H1 (cell line): ENCODE measurements at regions not wholly inside any gene's neighbourhood (a gene's known extent, or its start where the extent isn't known, plus 50 kb on each side); places are given as distances from the start of the nearest gene placed in this dataset.

Experiments used
- CTCF ChIA-PET: fragments of 300-600 bp; sonication (Branson Sonifier 250); formaldehyde crosslinking; loops from one replicate; lab custom pipeline; 2021; ENCODE audit not compliant: partially characterized antibody; lab: Charles Lee
- POLR2A ChIA-PET: fragments of 300-600 bp; sonication (Branson Sonifier 250); formaldehyde crosslinking; loops from one replicate; lab custom pipeline; 2021; ENCODE audit warnings: inconsistent platforms; ENCODE audit not compliant: partially characterized antibody; lab: Charles Lee
- DNase-seq, 2 experiments: peaks; one replicate each; pipeline versions ENCODE4 v3.0.0 to v3.0.0-alpha.2; 2010 to 2022; ENCODE audit warnings: low spot score in 2 of 2, low read depth in 1 of 2, mixed read lengths in 1 of 2
- FAIRE-seq: peaks from 2 replicates; lab custom pipeline; 2011; peaks lifted over from hg19 to GRCh38; lab: Jason Lieb, UNC
- H2AFZ ChIP-seq: 2 replicates; pipeline ENCODE4 v1.8.1; 2012; ENCODE audit warnings: low read length, inconsistent platforms
- H2AK5ac ChIP-seq: 2 replicates; pipeline ENCODE4 v1.6.1; 2013; ENCODE audit warnings: low read depth, low read length
- H2BK120ac ChIP-seq: replicated peaks from 2 replicates; pipeline ENCODE3; 2013; ENCODE audit warnings: low read depth, low read length, inconsistent platforms
- H2BK12ac ChIP-seq: 2 replicates; pipeline ENCODE4 v1.6.1; 2013; ENCODE audit warnings: low read depth, low read length
- H2BK15ac ChIP-seq: 2 replicates; pipeline ENCODE4 v1.6.1; 2013; ENCODE audit warnings: low read length
- H2BK20ac ChIP-seq: 2 replicates; pipeline ENCODE4 v1.6.1; 2013; ENCODE audit warnings: low read length
- H2BK5ac ChIP-seq: 2 replicates; pipeline ENCODE4 v1.6.1; 2013; ENCODE audit warnings: low read depth, low read length
- H3K14ac ChIP-seq: 2 replicates; pipeline ENCODE4 v1.6.1; 2013; ENCODE audit warnings: inconsistent platforms; ENCODE audit not compliant: insufficient read length
- H3K18ac ChIP-seq: 2 replicates; pipeline ENCODE4 v1.6.1; 2013; ENCODE audit warnings: low read length; ENCODE audit errors: extremely low read depth
- H3K23ac ChIP-seq: 2 replicates; pipeline ENCODE4 v1.6.1; 2013; ENCODE audit warnings: inconsistent platforms; ENCODE audit not compliant: insufficient read length
- H3K23me2 ChIP-seq: 2 replicates; pipeline ENCODE4 v1.6.1; 2013; ENCODE audit warnings: low read depth, low read length
- H3K27ac ChIP-seq: 2 replicates; pipeline ENCODE4 v1.6.1; 2011; ENCODE audit warnings: low read depth, low read length, inconsistent platforms
- H3K27me3 ChIP-seq, 4 experiments: replicated peaks in 1 of 4; 1 replicate in 1 of 4; 2 replicates in 3 of 4; pipeline versions ENCODE4 v1.6.1 to v1.8.1; 2011 to 2013; ENCODE audit warnings: low read length in 3 of 4, mild to moderate bottlenecking in 3 of 4, inconsistent platforms in 2 of 4, mixed read lengths in 2 of 4, moderate library complexity in 1 of 4; ENCODE audit not compliant: control insufficient read depth in 3 of 4, insufficient read depth in 3 of 4; ENCODE audit errors: extremely low read depth in 1 of 4
- H3K36me3 ChIP-seq, 4 experiments: 2 replicates each; pipeline versions ENCODE4 v1.6.1 to v1.8.1; 2011 to 2013; ENCODE audit warnings: mild to moderate bottlenecking in 4 of 4, low read length in 3 of 4, moderate library complexity in 2 of 4, control low read depth in 1 of 4, inconsistent platforms in 1 of 4; ENCODE audit not compliant: insufficient read depth in 4 of 4, control insufficient read depth in 2 of 4
- H3K4ac ChIP-seq: replicated peaks from 2 replicates; pipeline ENCODE3; 2013; ENCODE audit warnings: low read length, low read depth, mixed read lengths, inconsistent platforms; ENCODE audit not compliant: insufficient read length
- H3K4me1 ChIP-seq, 4 experiments: replicated peaks in 1 of 4; 1 replicate in 1 of 4; 2 replicates in 3 of 4; pipeline versions ENCODE4 v1.6.1 to v1.8.1; 2011 to 2013; ENCODE audit warnings: low read length in 3 of 4, inconsistent platforms in 2 of 4, mixed read lengths in 1 of 4; ENCODE audit not compliant: insufficient read depth in 4 of 4, control insufficient read depth in 3 of 4
- H3K4me2 ChIP-seq, 2 experiments: 2 replicates each; pipeline versions ENCODE4 v1.6.1 to v1.8.1; 2011 to 2013; ENCODE audit warnings: low read depth in 2 of 2, low read length in 2 of 2, control low read depth in 1 of 2, inconsistent platforms in 1 of 2, mild to moderate bottlenecking in 1 of 2; ENCODE audit not compliant: insufficient read depth in 1 of 2
- H3K4me3 ChIP-seq, 4 experiments: fragments of 200-600, 300-600 bp in 1 of 4; sonication (generic), shearing (Covaris generic), sonication (Bioruptor Twin) in 1 of 4; 2 replicates each; pipeline versions ENCODE4 v1.5.1 to v1.8.1; 2011 to 2016; ENCODE audit warnings: low read length in 4 of 4, low read depth in 3 of 4, control low read depth in 2 of 4, inconsistent platforms in 2 of 4, mild to moderate bottlenecking in 2 of 4, mixed read lengths in 1 of 4, moderate library complexity in 1 of 4; ENCODE audit not compliant: insufficient read depth in 2 of 4; ENCODE audit errors: extremely low read depth in 1 of 4
- H3K56ac ChIP-seq: replicated peaks from 2 replicates; pipeline ENCODE3; 2013; ENCODE audit warnings: low read depth, mild to moderate bottlenecking, mixed read lengths, low read length, inconsistent platforms; ENCODE audit not compliant: insufficient read length
- H3K79me1 ChIP-seq: 2 replicates; pipeline ENCODE4 v1.6.1; 2013; ENCODE audit warnings: low read depth, low read length, control low read depth
- H3K79me2 ChIP-seq, 2 experiments: 2 replicates each; pipeline versions ENCODE4 v1.6.1 to v1.8.1; 2012 to 2013; ENCODE audit warnings: low read length in 2 of 2, mild to moderate bottlenecking in 2 of 2, inconsistent platforms in 1 of 2; ENCODE audit not compliant: insufficient read depth in 2 of 2, control insufficient read depth in 1 of 2
- H3K9ac ChIP-seq, 4 experiments: replicated peaks in 1 of 4; 1 replicate in 1 of 4; 2 replicates in 3 of 4; pipeline versions ENCODE4 v1.6.1 to v1.8.1; 2011 to 2013; ENCODE audit warnings: low read depth in 3 of 4, low read length in 3 of 4, control low read depth in 2 of 4, mild to moderate bottlenecking in 2 of 4, moderate library complexity in 2 of 4, inconsistent platforms in 1 of 4; ENCODE audit errors: extremely low read depth in 1 of 4
- H3K9me3 ChIP-seq, 2 experiments: 2 replicates each; pipeline versions ENCODE4 v1.6.1 to v1.8.1; 2012 to 2013; ENCODE audit warnings: mild to moderate bottlenecking in 2 of 2, moderate library complexity in 2 of 2, control low read depth in 1 of 2, inconsistent platforms in 1 of 2, low read depth in 1 of 2, low read length in 1 of 2, mixed read lengths in 1 of 2; ENCODE audit not compliant: insufficient read depth in 2 of 2
- H4K20me1 ChIP-seq, 2 experiments: replicated peaks in 1 of 2; 2 replicates each; pipeline versions ENCODE3 to v1.8.1; 2011 to 2013; ENCODE audit warnings: inconsistent platforms in 2 of 2, low read length in 2 of 2, mild to moderate bottlenecking in 1 of 2; ENCODE audit not compliant: insufficient read depth in 2 of 2, control insufficient read depth in 1 of 2
- H4K5ac ChIP-seq: 2 replicates; pipeline ENCODE4 v1.6.1; 2013; ENCODE audit warnings: low read length, low read depth, mixed read lengths, inconsistent platforms; ENCODE audit not compliant: insufficient read length
- H4K8ac ChIP-seq: 2 replicates; pipeline ENCODE4 v1.8.0; 2013; ENCODE audit warnings: mild to moderate bottlenecking, moderate library complexity, low read length, inconsistent platforms; ENCODE audit not compliant: insufficient read depth; ENCODE audit errors: extremely low read depth
- H4K91ac ChIP-seq: replicated peaks from 2 replicates; pipeline ENCODE3; 2013; ENCODE audit warnings: low read length, mixed read lengths, inconsistent platforms; ENCODE audit not compliant: insufficient read length
- CBX5 ChIP-seq: fragments of 300-800, 300-1000 bp; sonication (generic); IDR thresholded peaks from 2 replicates; pipeline ENCODE4 v1.7.1; 2016; ENCODE audit warnings: antibody characterized with exemption, low read length, low read depth
- CTCF ChIP-seq, 3 experiments: IDR thresholded peaks; 1 replicate in 2 of 3; 2 replicates in 1 of 3; pipeline versions ENCODE4 v1.5.1 to v1.6.1; 2011; ENCODE audit warnings: low read length in 3 of 3, mild to moderate bottlenecking in 3 of 3, inconsistent platforms in 2 of 3, low read depth in 1 of 3, moderate library complexity in 1 of 3; ENCODE audit not compliant: insufficient read depth in 1 of 3; ENCODE audit errors: control extremely low read depth in 1 of 3
- EGR1 ChIP-seq: IDR thresholded peaks from 2 replicates; pipeline ENCODE4 v1.6.1; 2011; ENCODE audit warnings: low read depth, low read length, borderline replicate concordance
- FOSL1 ChIP-seq: IDR thresholded peaks from 2 replicates; pipeline ENCODE4 v1.6.1; 2011; ENCODE audit warnings: mild to moderate bottlenecking, low read depth, low read length, moderate library complexity; ENCODE audit not compliant: insufficient read depth
- KDM1A ChIP-seq: fragments of 200-600, 300-600 bp; sonication (generic); IDR thresholded peaks from 2 replicates; pipeline ENCODE4 v1.7.1; 2016; ENCODE audit warnings: mild to moderate bottlenecking, low read length, borderline replicate concordance
- NANOG ChIP-seq: IDR thresholded peaks from 2 replicates; pipeline ENCODE4 v1.6.1; 2011; ENCODE audit warnings: low read length, low read depth, mild to moderate bottlenecking, inconsistent platforms; ENCODE audit not compliant: insufficient read depth, poor library complexity, severe bottlenecking
- RAD21 ChIP-seq, 2 experiments: IDR thresholded peaks in 1 of 2; conservative IDR thresholded peaks in 1 of 2; 2 replicates each; pipeline ENCODE4 v1.6.1; 2011; ENCODE audit warnings: low read depth in 2 of 2, low read length in 2 of 2, improper control_type of control experiment in 1 of 2, inconsistent platforms in 1 of 2, mild to moderate bottlenecking in 1 of 2, moderate library complexity in 1 of 2
- SAP30 ChIP-seq: fragments of 300-600 bp; sonication (generic); IDR thresholded peaks from 2 replicates; pipeline ENCODE4 v1.7.1; 2012; ENCODE audit warnings: low read length, moderate library complexity, mild to moderate bottlenecking, inconsistent platforms; ENCODE audit not compliant: insufficient read depth, insufficient replicate concordance
- WGBS, 2 experiments: shearing (Covaris generic) in 1 of 2; methylation state at CpG; one replicate each; pipeline versions ENCODE4 v1.1.6 to v1.1.7; 2013 to 2015; ENCODE audit warnings: low lambda C conversion rate in 2 of 2, mixed read lengths in 2 of 2, inconsistent platforms in 1 of 2, low coverage in 1 of 2, missing lambda C conversion rate in 1 of 2; ENCODE audit not compliant: insufficient replicate concordance in 2 of 2, insufficient coverage in 1 of 2, insufficient read length in 1 of 2; ENCODE audit errors: extremely low coverage in 1 of 2, missing lambda C conversion rate in 1 of 2; 5-methylcytosine and 5-hydroxymethylcytosine counted together

- Histone ChIP-seq H3K36me3 (no peaks in the 10 kb centered on the region), H4K20me1 (no peaks in the 10 kb centered on the region), H3K23me2 (no peaks in the 10 kb centered on the region), H3K56ac (no peak overlapping the region), H3K4me1 (peaks cover 0 to 10% (median 7%) of the 10 kb centered on the region in 4 experiments; a peak in 6 of 7 replicates), H4K5ac (no peak overlapping the region), H3K27ac (no peak overlapping the region), H3K79me1 (no peaks in the 10 kb centered on the region), H3K9me3 (no peaks in the 10 kb centered on the region), H3K4me2 (no peak overlapping the region), H2BK120ac (no peak overlapping the region), H3K27me3 (no peaks in the 10 kb centered on the region), H3K23ac (no peak overlapping the region), H2BK15ac (no peak overlapping the region), H4K91ac (no peak overlapping the region), H2BK5ac (no peak overlapping the region), H3K9ac (no peak overlapping the region), H2AK5ac (no peak overlapping the region), H4K8ac (no peak overlapping the region), H3K14ac (no peak overlapping the region), H2BK20ac (no peak overlapping the region), H3K4ac (no peak overlapping the region), H2BK12ac (no peak overlapping the region), H3K4me3 (no peak overlapping the region), H2AFZ (no peak overlapping the region), H3K79me2 (no peaks in the 10 kb centered on the region), H3K18ac (no peak overlapping the region)
- ChIA-PET CTCF (interaction anchor here (1.9 kb wide), 1 partner anchor 35 kb away, joined by 6 read pairs; no protein-coding TSS in a partner anchor), POLR2A (no interaction called here)
- TF ChIP-seq KDM1A (0 out of 2 replicates have a peak, but pooled peaks have one; percentile 45), CBX5 (no peak), NANOG (no peak), SAP30 (no peak), RAD21 (IDR thresholded peaks at IDR 0.05 in 1 of 2, conservative IDR thresholded peaks at IDR 0.05 in 1 of 2; ENCODE audit: low read depth in 2 of 2, low read length in 2 of 2) (peak; percentile 78 to 85), EGR1 (peak; percentile 15; the same call in 1 of the 2 replicates), CTCF (IDR thresholded peaks at IDR 0.05; ENCODE audit: control extremely low read depth in 1 of 3, insufficient read depth in 1 of 3, low read depth in 1 of 3, low read length in 3 of 3) (peak; percentile 83 to 88 (median 86)), FOSL1 (peak; percentile 29; the same call in 1 of the 2 replicates)
- WGBS, 2 experiments: 78% methylated on average over 17 of the region's 17 CpGs; no CpG with 5 or more reads in 1 of the 2 experiments
- DNase-seq (peak in 1 of 2 experiments; percentile 88), FAIRE-seq (no peak)
Observed at GRCh38 chr6:156662025-156662445, 115.1 kb upstream of the ARID1B start.
